Tongue (tissue), 1 donor: ENCODE measurements at regions not wholly inside any gene's neighbourhood (a gene's known extent, or its start where the extent isn't known, plus 50 kb on each side); places are given as distances from the start of the nearest gene placed in this dataset.
"Not testable (repeated sequence)": the region's sequence is repeated elsewhere in the genome, so short reads cannot be mapped to it uniquely, and the experiment has no call there.

Source experiments
- DNase-seq: peaks from one replicate; pipeline ENCODE4 v3.0.0-alpha.2; 2015

DNA sequence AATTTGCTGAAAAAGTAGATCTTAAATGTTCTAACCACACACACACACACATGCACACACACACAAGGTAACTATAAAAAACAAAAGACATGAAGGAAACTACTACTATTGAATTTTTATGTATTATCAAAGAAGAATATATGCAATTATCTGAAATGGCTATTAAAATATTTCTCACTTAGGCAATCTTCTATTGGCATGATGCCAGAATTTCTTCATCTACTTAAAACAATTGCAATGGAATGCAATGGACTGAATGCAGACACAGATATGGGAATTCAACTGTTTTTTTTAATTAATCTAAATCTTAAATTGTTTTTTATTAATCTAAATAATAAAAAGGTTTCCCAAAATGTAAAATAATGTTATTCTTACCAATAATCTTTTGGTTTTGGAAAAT is 152.6 kb upstream of the SMLR1 start:
- DNase-seq, result no peak

DNA sequence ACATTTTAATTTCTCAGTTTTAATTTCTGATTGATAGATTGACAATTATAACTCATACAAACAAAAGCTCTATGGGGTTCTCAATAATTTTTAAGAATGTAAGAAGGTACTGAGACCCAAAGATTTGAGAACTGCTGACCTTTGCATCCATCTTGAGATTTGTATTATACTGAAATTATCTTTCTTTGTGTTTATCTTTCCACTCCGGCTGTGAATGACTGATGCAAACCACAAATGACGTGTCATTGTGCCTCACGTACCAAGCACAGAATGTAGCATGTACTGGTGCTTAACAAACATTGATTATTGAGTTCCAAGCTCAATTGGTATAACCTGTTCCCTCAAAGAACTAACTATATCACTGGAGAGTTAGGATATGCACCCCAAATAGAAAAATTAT is 152.1 kb upstream of the SMLR1 start:
- no peak for DNase-seq

GRCh38 chr6:130676077-130676772 is 151.0 kb upstream of the SMLR1 start:
- peak; percentile 94 for DNase-seq

- no peak for DNase-seq
Measured at GRCh38 chr6:130676773-130677144, 150.4 kb upstream of the SMLR1 start.

GRCh38 chr6:130677312-130677711 is 149.9 kb upstream of the SMLR1 start:
- no peak for DNase-seq

DNA sequence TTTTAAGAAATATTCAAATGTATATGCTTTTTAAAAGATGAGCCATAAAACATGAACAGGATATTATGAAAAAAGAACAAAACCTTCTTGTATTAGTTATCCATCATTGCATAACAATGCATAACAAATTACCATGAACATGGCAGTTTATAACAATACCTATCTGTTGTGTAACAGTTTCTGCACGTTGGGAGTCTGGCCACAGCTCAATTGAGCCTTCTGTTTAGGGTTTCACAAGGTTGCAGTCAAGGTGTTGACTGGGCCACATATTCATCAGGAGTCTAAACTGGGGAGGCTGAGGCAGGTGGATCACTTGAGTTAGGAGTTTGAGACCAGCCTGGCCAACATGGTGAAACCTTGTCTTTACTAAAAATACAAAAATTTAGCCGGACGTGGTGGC is 149.4 kb upstream of the SMLR1 start:
- no peak for DNase-seq

DNA sequence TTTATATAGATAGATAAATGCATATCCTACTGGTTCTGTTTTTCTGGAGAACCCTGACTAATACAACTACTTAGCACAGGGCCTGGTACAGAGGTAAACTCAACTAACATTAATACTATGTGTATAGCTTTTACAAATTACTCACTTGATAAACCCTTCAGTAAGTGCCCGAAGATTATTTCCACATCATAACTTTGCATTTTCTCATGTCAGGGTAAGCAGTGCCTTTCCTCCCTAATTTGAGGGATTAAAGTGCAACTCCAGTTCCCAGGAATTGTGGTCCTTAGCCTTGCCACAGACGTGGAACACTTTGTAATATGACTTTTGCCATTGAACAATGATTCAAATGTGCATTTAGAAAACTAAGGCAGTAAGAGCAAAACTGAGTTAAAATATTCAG is 147.5 kb upstream of the SMLR1 start:
- no peak for DNase-seq

DNA sequence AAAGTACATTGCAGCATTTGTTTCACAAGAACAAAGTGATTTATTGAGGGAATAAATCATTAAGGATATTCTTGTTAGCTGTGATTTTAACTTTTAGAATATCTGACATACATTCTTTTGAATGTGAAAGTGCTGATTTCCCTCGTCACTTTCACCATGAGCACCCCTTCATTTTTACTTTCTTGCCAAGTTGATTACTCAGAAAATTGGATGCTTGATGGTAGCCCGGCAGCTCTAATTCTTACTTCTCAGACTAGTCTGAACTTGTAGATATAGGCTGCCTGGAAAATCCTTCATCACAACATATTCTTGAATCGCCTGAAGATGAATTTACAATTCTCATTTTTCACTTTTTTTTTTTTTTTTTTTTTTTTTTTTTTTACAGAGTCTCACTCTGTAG is 147.1 kb upstream of the SMLR1 start:
- no peak for DNase-seq

DNA sequence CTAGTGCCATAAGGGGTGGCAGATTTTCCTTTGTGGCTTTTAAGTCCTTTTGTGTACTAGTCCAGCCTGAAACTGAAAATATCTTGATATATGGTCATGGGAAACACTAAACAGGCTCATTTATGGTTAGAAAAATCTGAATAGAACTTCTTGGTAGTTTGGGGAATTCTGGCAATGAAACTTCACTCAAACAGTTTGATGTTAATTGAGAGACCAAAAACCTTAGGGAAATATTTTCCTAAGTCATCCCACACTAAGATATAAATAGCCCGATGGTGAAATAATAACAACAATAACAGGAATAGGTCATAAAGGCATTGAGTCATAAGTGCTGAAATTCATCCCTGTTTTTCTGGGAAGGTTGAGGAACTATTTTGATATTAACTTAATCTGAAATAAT is 146.2 kb upstream of the SMLR1 start:
- DNase-seq, result no peak

DNA sequence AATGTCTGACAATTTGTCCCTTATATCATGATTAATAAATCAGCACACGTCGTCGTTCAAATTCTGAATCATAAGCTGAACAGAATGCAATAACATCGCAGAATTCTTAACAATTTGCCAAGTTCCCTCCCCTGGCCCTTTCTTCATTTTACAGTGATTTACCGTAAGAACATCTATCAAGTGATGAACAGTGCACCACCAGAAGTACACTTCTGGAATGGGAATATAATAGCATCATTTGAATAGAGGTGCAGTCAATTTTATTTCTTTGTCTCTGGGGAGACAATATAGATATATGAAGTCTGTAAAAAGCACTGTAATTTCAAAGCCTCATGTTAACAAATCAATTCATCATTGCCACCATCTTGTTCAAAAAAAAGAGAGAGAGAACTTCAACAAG is 145.1 kb upstream of the SMLR1 start:
- no peak for DNase-seq

DNA sequence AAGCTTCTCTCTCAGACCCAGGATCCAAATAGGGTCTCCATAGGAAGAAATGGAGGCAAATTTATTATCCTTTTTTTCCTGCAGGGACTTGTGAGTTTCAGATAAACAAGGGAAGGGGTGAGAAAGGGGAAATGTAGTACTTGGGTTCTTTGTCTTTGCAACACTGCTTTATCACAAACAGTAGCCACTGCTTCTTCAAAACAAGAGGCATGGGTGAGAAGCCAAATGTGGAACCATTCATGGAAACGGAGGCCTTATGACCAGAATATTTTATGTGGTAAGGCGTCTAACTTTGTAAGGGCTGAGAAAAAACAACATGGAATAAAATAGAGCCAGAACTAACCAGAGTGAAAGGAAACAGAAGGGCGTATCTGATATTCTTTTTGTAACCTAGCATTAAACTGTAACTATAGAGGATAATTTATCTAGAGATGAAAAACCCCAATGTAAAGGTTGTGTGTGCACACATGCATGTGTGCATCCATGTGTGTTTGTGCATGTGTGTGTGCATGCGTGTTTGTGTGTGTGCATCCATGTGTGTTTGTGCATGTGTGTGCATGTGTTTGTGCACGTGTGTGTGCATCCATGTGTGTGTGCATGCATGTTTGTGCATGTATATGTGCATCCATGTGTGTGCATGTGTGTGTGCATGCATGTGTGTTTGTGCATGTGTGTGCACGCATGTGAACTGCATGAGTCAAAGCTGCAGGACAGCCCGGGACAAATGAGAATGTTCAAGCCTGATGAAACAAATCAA is 143.3 kb upstream of the SMLR1 start:
- no peak for DNase-seq

- no peak for DNase-seq
Measured at GRCh38 chr6:130692659-130693058, 134.5 kb upstream of the SMLR1 start.

- no peak for DNase-seq
Measured at GRCh38 chr6:130693944-130694343, 133.3 kb upstream of the SMLR1 start.

GRCh38 chr6:130694606-130695005 is 132.6 kb upstream of the SMLR1 start:
- DNase-seq, result no peak

GRCh38 chr6:130696806-130697205 is 130.4 kb upstream of the SMLR1 start:
- no peak for DNase-seq

- DNase-seq, result no peak
Measured at GRCh38 chr6:130697271-130697994, 129.8 kb upstream of the SMLR1 start.

GRCh38 chr6:130697995-130698535 is 129.1 kb upstream of the SMLR1 start:
- DNase-seq, result peak; percentile 63

DNA sequence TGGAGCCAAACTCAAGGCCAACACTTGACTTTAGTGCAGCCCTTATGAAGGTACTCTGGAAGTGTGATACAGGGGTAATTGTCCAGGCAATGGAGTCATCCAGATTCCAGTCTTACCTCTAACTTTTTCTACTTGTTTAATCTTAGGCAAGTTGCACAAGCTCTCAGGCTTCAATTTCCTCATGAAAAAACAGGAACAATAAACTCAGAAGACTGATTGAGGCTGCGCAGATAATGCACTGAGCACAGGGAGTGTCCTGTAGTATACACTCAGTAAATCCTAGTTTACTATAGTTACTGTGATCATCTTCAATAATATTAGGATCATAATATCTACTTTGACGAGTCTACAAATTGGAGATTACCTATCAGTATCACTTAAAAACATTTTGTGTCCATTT is 127.5 kb upstream of the SMLR1 start:
- DNase-seq, result no peak

DNA sequence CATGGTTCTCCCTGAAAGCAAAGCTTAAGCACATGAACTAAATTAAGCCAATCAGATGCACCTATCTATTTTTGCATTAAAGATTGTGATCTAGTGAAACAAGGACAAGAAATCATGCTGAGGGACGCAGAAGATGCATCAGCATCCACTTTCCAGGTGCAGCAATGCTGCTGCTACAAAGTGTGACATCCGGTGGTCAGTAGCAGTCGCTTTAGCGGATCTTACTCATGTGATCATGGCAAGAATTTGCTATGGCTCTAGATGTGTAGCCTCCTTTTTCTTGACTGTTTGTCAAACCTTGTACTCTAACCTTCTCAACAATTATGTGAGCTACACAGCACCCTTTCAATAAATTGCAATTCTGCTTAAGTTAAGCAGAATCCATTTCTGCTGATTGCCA is 126.8 kb upstream of the SMLR1 start:
- no peak for DNase-seq

- no peak for DNase-seq
Measured at GRCh38 chr6:130708338-130708737, 118.9 kb upstream of the SMLR1 start.

DNA sequence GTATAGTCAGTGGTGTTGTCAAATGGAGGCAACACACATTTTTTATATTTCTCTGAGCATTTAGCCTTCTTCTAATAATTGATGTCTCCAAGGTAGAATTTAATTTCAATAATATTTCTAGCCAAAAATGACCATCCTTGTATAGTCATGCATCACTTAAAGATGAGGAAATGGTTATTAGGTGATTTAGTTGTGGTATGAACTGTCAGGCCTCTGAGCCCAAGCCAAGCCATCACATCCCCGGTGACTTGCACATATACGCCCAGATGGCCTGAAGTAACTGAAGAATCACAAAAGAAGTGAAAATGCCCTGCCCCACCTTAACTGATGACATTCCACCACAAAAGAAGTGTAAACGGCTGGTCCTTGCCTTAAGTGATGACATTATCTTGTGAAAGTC is 115.6 kb upstream of the SMLR1 start:
- DNase-seq, result not testable (repeated sequence)

DNA sequence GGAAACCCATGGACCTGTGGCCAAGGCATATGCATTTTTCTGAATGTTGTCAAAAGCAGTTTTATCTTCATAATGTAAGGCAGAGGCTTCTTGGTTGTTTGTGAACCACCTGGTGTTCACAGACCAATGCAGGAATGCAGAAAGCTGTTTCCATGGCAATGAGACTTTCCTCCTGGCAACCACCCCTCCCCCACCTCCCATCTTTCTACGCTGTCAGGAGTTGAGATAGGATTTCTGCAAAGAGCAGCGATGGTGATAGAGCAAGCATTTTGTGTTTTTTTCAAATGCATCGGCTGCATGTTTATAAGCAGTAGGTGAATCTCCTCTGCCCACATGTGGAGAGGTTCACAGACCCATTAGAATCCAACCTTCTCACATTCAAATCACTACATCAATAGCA is 114.1 kb upstream of the SMLR1 start:
- peak; percentile 44 for DNase-seq

GRCh38 chr6:130715058-130715457 is 112.1 kb upstream of the SMLR1 start:
- no peak for DNase-seq
